Lower leg skin (tissue), 3 donors: ENCODE measurements at regions not wholly inside any gene's neighbourhood (a gene's known extent, or its start where the extent isn't known, plus 50 kb on each side); places are given as distances from the start of the nearest gene placed in this dataset.

Source experiments
- CTCF ChIP-seq, 3 donors: fragments of 450-650 bp; IDR thresholded peaks; one replicate each; pipeline ENCODE4 v1.5.1; 2016; ENCODE audit warnings: antibody characterized with exemption in 3 of 3, mild to moderate bottlenecking in 3 of 3, moderate library complexity in 2 of 3
- POLR2A ChIP-seq, 2 donors: fragments of 450-650 bp; IDR thresholded peaks; one replicate each; pipeline ENCODE4 v1.6.1; 2016 to 2017; ENCODE audit warnings: antibody characterized with exemption in 2 of 2, mild to moderate bottlenecking in 1 of 2, moderate library complexity in 1 of 2

- TF ChIP-seq POLR2A (IDR thresholded peaks at IDR 0.05) (no peak), CTCF (IDR thresholded peaks at IDR 0.05) (no peak)
Measured at GRCh38 chr20:39100691-39101090, 138.5 kb downstream of the DHX35 start.
